K562 (cell line): ENCODE measurements at regions not wholly inside any gene's neighbourhood (a gene's known extent, or its start where the extent isn't known, plus 50 kb on each side); places are given as distances from the start of the nearest gene placed in this dataset.

Experiments
- ATAC-seq: fragments of 200-7000 bp; cut with Tn5 transposase; 3 replicates; pipeline ENCODE4 v1.9.1; 2020; ENCODE audit warnings: moderate library complexity
- BruUV-seq: library from RNA; stranded (reverse); fragments of 400-500 nt; replicated peaks from 2 replicates; lab custom pipeline; 2021; lab: Mats Ljungman, UMichigan
- CTCF ChIA-PET: fragments of 300-600 bp; formaldehyde crosslinking; extraction: SDS; loops from one replicate; lab custom pipeline; 2021; ENCODE audit warnings: low intra/inter-chr PET ratio; lab: Yijun Ruan, JAX
- POLR2A ChIA-PET: fragments of 300-600, 350-650 bp; sonication (Branson Sonifier 250); formaldehyde crosslinking; extraction: SDS; loops from one replicate; lab custom pipeline; 2021; ENCODE audit warnings: antibody characterized with exemption, inconsistent platforms; lab: Yijun Ruan, JAX
- DNase-seq, 4 experiments: peaks; one replicate each; pipeline versions ENCODE4 v3.0.0 to v3.0.0-alpha.2; 2011 to 2018; ENCODE audit warnings: low spot score in 3 of 4, mixed read lengths in 3 of 4; ENCODE audit errors: extremely low read depth in 1 of 4
- FAIRE-seq: peaks from 2 replicates; lab custom pipeline; 2011; peaks lifted over from hg19 to GRCh38; lab: Jason Lieb, UNC
- H2AFZ ChIP-seq: 2 replicates; pipeline ENCODE4 v1.6.0; 2011; ENCODE audit warnings: low read depth, low read length, control low read depth, inconsistent platforms
- H3K27ac ChIP-seq: fragments of 200-600 bp; 3 replicates; pipeline ENCODE4 v1.8.0; 2011; ENCODE audit warnings: low read depth, mild to moderate bottlenecking, control low read depth, inconsistent platforms, low read length, moderate library complexity, mixed read lengths; ENCODE audit errors: extremely low read depth
- H3K27me3 ChIP-seq, 2 experiments: fragments of 300-600 bp in 1 of 2; 2 replicates in 1 of 2; 3 replicates in 1 of 2; pipeline versions ENCODE4 v1.6.0 to v1.8.0; 2011; ENCODE audit warnings: inconsistent platforms in 2 of 2, low read length in 2 of 2, mild to moderate bottlenecking in 1 of 2, mixed read lengths in 1 of 2, moderate library complexity in 1 of 2; ENCODE audit not compliant: control insufficient read depth in 2 of 2, insufficient read depth in 2 of 2
- H3K36me3 ChIP-seq: fragments of 300-600 bp; 3 replicates; pipeline ENCODE4 v1.8.0; 2011; ENCODE audit warnings: mild to moderate bottlenecking, low read length, inconsistent platforms; ENCODE audit not compliant: control insufficient read depth, insufficient read depth
- H3K4me1 ChIP-seq, 2 experiments: fragments of 200-600 bp in 1 of 2; replicated peaks in 1 of 2; 2 replicates in 1 of 2; 3 replicates in 1 of 2; pipeline versions ENCODE4 v1.5.1 to v1.8.0; 2011; ENCODE audit warnings: inconsistent platforms in 2 of 2, low read length in 2 of 2, mild to moderate bottlenecking in 1 of 2, mixed read lengths in 1 of 2, moderate library complexity in 1 of 2; ENCODE audit not compliant: control insufficient read depth in 2 of 2, insufficient read depth in 2 of 2
- H3K4me2 ChIP-seq: 2 replicates; pipeline ENCODE4 v1.6.1; 2011; ENCODE audit warnings: low read length, control low read depth, inconsistent platforms, mixed read lengths; ENCODE audit not compliant: insufficient read depth
- H3K4me3 ChIP-seq: fragments of 200-600 bp; sonication (generic), shearing (Covaris generic); 2 replicates; pipeline ENCODE4 v1.5.1; 2016; ENCODE audit warnings: control low read depth, inconsistent platforms
- H3K79me2 ChIP-seq: fragments of 200-600 bp; 3 replicates; pipeline ENCODE4 v1.8.0; 2011; ENCODE audit warnings: low read length, inconsistent platforms; ENCODE audit not compliant: control insufficient read depth, insufficient read depth
- H3K9ac ChIP-seq, 2 experiments: 2 replicates each; pipeline versions ENCODE4 v1.6.0 to v1.6.1; 2011; ENCODE audit warnings: low read depth in 2 of 2, low read length in 2 of 2, control low read depth in 1 of 2, inconsistent platforms in 1 of 2, mild to moderate bottlenecking in 1 of 2, mixed read lengths in 1 of 2; ENCODE audit not compliant: insufficient read depth in 1 of 2
- H3K9me1 ChIP-seq: one replicate; pipeline ENCODE4 v1.6.0; 2011; ENCODE audit warnings: inconsistent platforms, mild to moderate bottlenecking, low read length, moderate library complexity; ENCODE audit not compliant: control insufficient read depth, insufficient read depth
- H3K9me3 ChIP-seq: replicated peaks from 2 replicates; pipeline ENCODE4 v1.5.1; 2011; ENCODE audit warnings: low read depth, low read length, inconsistent platforms; ENCODE audit not compliant: control insufficient read depth, insufficient read depth
- H4K20me1 ChIP-seq: replicated peaks from 2 replicates; pipeline ENCODE4 v1.6.1; 2011; ENCODE audit warnings: low read length, inconsistent platforms, mixed read lengths; ENCODE audit not compliant: control insufficient read depth, insufficient read depth
- MCM5 ChIP-seq: fragments of 450-650 bp; IDR thresholded peaks from 2 replicates; pipeline ENCODE4 v1.6.1; 2016; ENCODE audit warnings: low read depth
- MYC ChIP-seq, 2 experiments: fragments of 250-450 bp in 1 of 2; sonication (Bioruptor Pico) in 1 of 2; IDR thresholded peaks; 2 replicates each; pipeline versions ENCODE4 v1.5.1 to v1.6.1; 2012 to 2021; ENCODE audit warnings: low read depth in 2 of 2, borderline replicate concordance in 1 of 2, improper control_type of control experiment in 1 of 2, low read length in 1 of 2, mild to moderate bottlenecking in 1 of 2, moderate library complexity in 1 of 2
- NELFE ChIP-seq: IDR thresholded peaks from 2 replicates; pipeline ENCODE4 v1.6.1; 2011; ENCODE audit warnings: mild to moderate bottlenecking; ENCODE audit not compliant: insufficient read depth, insufficient read length
- SREBF1 ChIP-seq: fragments of 150-350 bp; IDR thresholded peaks from 2 replicates; pipeline ENCODE4 v1.6.1; 2014; ENCODE audit warnings: antibody characterized with exemption, low read depth, low read length, borderline replicate concordance
- TAF9B ChIP-seq: fragments of 450-650 bp; IDR thresholded peaks from 2 replicates; pipeline ENCODE4 v1.6.1; 2018; ENCODE audit warnings: mild to moderate bottlenecking; ENCODE audit not compliant: partially characterized antibody
- TEAD4 ChIP-seq, 2 experiments: sonication (generic) in 1 of 2; formaldehyde crosslinking in 1 of 2; IDR thresholded peaks; 2 replicates each; pipeline versions ENCODE4 v1.6.1 to v1.8.0; 2012 to 2022; ENCODE audit warnings: borderline replicate concordance in 1 of 2, inconsistent platforms in 1 of 2, low read length in 1 of 2, mild to moderate bottlenecking in 1 of 2, missing genetic modification reagents in 1 of 2
- ZNF274 ChIP-seq: IDR thresholded peaks from 2 replicates; pipeline ENCODE4 v1.6.1; 2011; ENCODE audit warnings: low read depth, mild to moderate bottlenecking, low read length, moderate library complexity, borderline replicate concordance
- WGBS: fragments of 100-300 bp; shearing (Covaris generic); methylation state at CpG from one replicate; pipeline ENCODE4 v1.1.6; 2016; ENCODE audit warnings: low coverage, mixed read lengths; ENCODE audit not compliant: insufficient coverage; ENCODE audit errors: missing lambda C conversion rate; 5-methylcytosine and 5-hydroxymethylcytosine counted together
- in situ Hi-C: fragments of 300-500 bp; cut with MboI; formaldehyde crosslinking; loops from 4 replicates; pipeline ENCODE4 v1.15.0; 2018; ENCODE audit warnings: inconsistent platforms, mixed read lengths
- intact Hi-C: fragments of 100-400 bp; cut with micrococcal nuclease; formaldehyde crosslinking; loops from 2 replicates; pipeline ENCODE4 v1.14.2; 2022

GRCh38 chr1:199135901-199136300, 497.1 kb downstream of the PTPRC start:
- ATAC-seq, result no peak
- TF ChIP-seq ZNF274 (no peak), MCM5 (no peak), SREBF1 (no peak), MYC (IDR thresholded peaks at IDR 0.05; ENCODE audit: low read depth, low read length) (no peak), MYC (CRISPR knock-in tag; IDR thresholded peaks at IDR 0.05; ENCODE audit: borderline replicate concordance, low read depth) (no peak), TAF9B (no peak), TEAD4 (IDR thresholded peaks at IDR 0.05; ENCODE audit: low read length) (no peak), TEAD4 (CRISPR knock-in tag; IDR thresholded peaks at IDR 0.05; ENCODE audit: borderline replicate concordance) (no peak), NELFE (no peak)
- intact Hi-C loops, result no loop called here
- WGBS, result 0% methylated on average over 4 of the region's 4 CpGs
- no peaks in the 10 kb centered on the region for H3K4me1 ChIP-seq
- in situ Hi-C loops, result no loop called here
- H3K79me2 ChIP-seq, result no peaks in the 10 kb centered on the region
- no peaks in the 10 kb centered on the region for H3K36me3 ChIP-seq
- no peak for DNase-seq
- H3K4me2 ChIP-seq, result no peak overlapping the region
- no peak overlapping the region for H2AFZ ChIP-seq
- no peak for FAIRE-seq
- H3K27me3 ChIP-seq, result no peaks in the 10 kb centered on the region
- CTCF ChIA-PET, result no interaction called here
- no peak overlapping the region for H3K4me3 ChIP-seq
- no peaks in the 10 kb centered on the region for H3K9me1 ChIP-seq
- no peaks in the 10 kb centered on the region for H4K20me1 ChIP-seq
- no TSS peak for BruUV-seq
- H3K9me3 ChIP-seq, result no peaks in the 10 kb centered on the region
- H3K9ac ChIP-seq, result no peak overlapping the region
- H3K27ac ChIP-seq, result no peak overlapping the region
- POLR2A ChIA-PET, result no interaction called here
